Adrenal gland (tissue), 9 donors: ENCODE measurements at regions not wholly inside any gene's neighbourhood (a gene's known extent, or its start where the extent isn't known, plus 50 kb on each side); places are given as distances from the start of the nearest gene placed in this dataset.

Experiments used
- DNase-seq, 7 donors: peaks; one replicate each; pipeline ENCODE4 v3.0.0-alpha.2; 2019 to 2020
- H3K27ac ChIP-seq, 5 donors: fragments of 200-600 bp; sonication (generic) in 4 of 5; 1 replicate in 3 of 5; 2 replicates in 2 of 5; pipeline versions ENCODE4 v1.5.1 to v1.8.0; 2016 to 2020; ENCODE audit warnings: mild to moderate bottlenecking in 1 of 5
- H3K27me3 ChIP-seq: fragments of 200-600 bp; 2 replicates; pipeline ENCODE4 v1.8.0; 2021
- H3K36me3 ChIP-seq, 2 donors: fragments of 200-600 bp; replicated peaks in 1 of 2; 1 replicate in 1 of 2; 2 replicates in 1 of 2; pipeline versions ENCODE4 v1.5.1 to v1.8.0; 2018 to 2022
- H3K4me1 ChIP-seq, 2 donors: fragments of 200-600 bp; replicated peaks in 1 of 2; 1 replicate in 1 of 2; 2 replicates in 1 of 2; pipeline versions ENCODE4 v1.5.1 to v1.8.0; 2018 to 2021
- H3K4me3 ChIP-seq, 4 donors: fragments of 200-600 bp; sonication (generic) in 3 of 4; one replicate each; pipeline ENCODE4 v1.5.1; 2016 to 2018
- H3K9me3 ChIP-seq, 3 donors: fragments of 200-600 bp; sonication (generic) in 1 of 3; replicated peaks in 1 of 3; 1 replicate in 2 of 3; 2 replicates in 1 of 3; pipeline versions ENCODE4 v1.5.1 to v1.8.0; 2016 to 2021
- POLR2A ChIP-seq, 2 donors: fragments of 450-650 bp; IDR thresholded peaks; one replicate each; pipeline ENCODE4 v1.6.1; 2017; ENCODE audit warnings: antibody characterized with exemption in 2 of 2, mild to moderate bottlenecking in 2 of 2, moderate library complexity in 1 of 2
- WGBS, 4 donors: extraction: QIAGEN DNeasy Blood & Tissue Kit in 2 of 4; methylation state at CpG; one replicate each; pipeline versions ENCODE4 v1.1.5 to v1.1.7; 2013 to 2017; 5-methylcytosine and 5-hydroxymethylcytosine counted together
- intact Hi-C, 2 donors: fragments of 100-400 bp; cut with DNase I; formaldehyde crosslinking; loops; one replicate each; pipeline versions ENCODE4 v1.14.1 to v1.15.0; 2022 to 2023
- TF ChIP-seq, protein P1 (sequence below), 6 experiments: fragments of 450-650 bp in 4 of 6; fragments of 200-600 bp in 2 of 6; sonication (generic) in 1 of 6; IDR thresholded peaks; 1 replicate in 5 of 6; 2 replicates in 1 of 6; pipeline versions ENCODE4 v1.5.1 to v1.8.0; 2016 to 2021; ENCODE audit warnings: antibody characterized with exemption in 6 of 6, mild to moderate bottlenecking in 2 of 6, moderate library complexity in 1 of 6
- donor health status: healthy with polysubstance abuse.
- donor health status: Bipolar disorder and iron deficiency.
- donor health status: DM: yes; HTN: yes; CAD: no.
- donor health status: DM: no; HTN: no; CAD: no.
- donor health status: DM: no; HTN: no; CAD: no.

DNA sequence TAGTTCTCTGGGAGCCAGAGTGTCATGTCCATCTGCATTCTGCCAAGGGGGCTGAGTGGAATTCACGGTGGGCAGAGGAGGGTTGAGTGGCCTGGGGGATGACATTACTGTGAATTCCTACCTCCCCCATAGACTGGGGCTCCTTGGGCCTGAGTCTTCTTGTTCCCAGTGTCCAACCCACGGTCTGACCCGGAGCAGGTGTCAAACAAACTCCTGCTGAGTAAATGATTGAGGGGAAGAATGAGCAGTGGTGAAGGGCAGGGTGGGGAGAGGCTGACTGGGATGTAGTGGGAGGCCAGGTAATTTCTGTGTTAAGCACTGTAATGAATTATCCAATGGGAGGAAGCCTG is 597.6 kb downstream of the MATN1 start:
- Histone ChIP-seq H3K27ac (no peak overlapping the region), H3K27me3 (no peaks in the 10 kb centered on the region), H3K4me3 (no peak overlapping the region), H3K4me1 (no peaks in the 10 kb centered on the region), H3K36me3 (no peaks in the 10 kb centered on the region), H3K9me3 (no peaks in the 10 kb centered on the region)
- intact Hi-C loops = no loop called here
- TF ChIP-seq POLR2A (IDR thresholded peaks at IDR 0.05) = no peak
- WGBS, 4 donors = 65 to 78% (median 67%) methylated on average over 3 of the region's 3 CpGs
- DNase-seq = no peak

DNA sequence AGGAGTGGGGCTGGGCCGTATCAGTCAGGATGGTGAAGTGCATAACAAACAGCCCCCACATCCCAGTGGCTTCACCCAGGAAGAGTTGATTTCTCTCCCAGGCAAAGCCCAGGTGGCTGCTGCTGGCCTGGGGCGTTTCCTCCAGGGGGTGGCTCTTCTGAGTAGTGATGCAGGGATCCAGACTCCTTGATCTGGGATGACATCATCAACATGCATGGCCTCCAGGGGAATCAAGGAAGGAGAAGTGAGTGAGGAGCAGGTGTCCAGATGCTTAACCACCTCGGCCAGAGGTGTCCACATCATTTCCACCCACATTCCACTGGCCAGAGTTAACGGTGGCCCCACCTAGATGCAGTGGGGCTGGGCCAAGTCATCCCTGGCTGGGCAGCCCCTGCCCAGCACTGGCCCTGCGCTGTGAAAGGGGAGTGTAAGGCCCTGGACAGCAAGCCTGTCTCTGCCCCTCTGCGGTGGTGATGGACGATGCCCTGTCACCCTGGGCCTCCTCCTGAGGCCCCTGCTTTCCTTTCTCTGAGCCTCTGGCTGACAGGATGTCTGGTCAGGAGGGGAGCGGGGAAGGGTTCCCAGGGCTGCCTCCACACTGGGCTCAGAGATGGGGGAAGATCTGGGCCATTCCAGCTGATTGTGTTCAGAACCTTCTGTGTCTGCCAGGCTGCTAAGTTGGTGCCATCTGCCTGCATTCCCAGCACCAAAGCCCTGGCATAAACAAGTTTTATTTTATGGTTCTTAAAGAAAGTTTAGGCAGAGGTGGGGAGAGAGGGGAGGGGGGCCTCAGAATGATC is 598.2 kb downstream of the MATN1 start:
- Histone ChIP-seq H3K36me3 (no peaks in the 10 kb centered on the region), H3K27ac (no peak overlapping the region), H3K4me3 (no peak overlapping the region), H3K4me1 (no peaks in the 10 kb centered on the region), H3K27me3 (no peaks in the 10 kb centered on the region), H3K9me3 (no peaks in the 10 kb centered on the region)
- 69 to 89% (median 73%) methylated on average over 4 to 8 of the region's 8 CpGs for WGBS, 4 donors
- DNase-seq = no peak
- TF ChIP-seq POLR2A (IDR thresholded peaks at IDR 0.05) = no peak
- TF ChIP-seq, protein P1, sequence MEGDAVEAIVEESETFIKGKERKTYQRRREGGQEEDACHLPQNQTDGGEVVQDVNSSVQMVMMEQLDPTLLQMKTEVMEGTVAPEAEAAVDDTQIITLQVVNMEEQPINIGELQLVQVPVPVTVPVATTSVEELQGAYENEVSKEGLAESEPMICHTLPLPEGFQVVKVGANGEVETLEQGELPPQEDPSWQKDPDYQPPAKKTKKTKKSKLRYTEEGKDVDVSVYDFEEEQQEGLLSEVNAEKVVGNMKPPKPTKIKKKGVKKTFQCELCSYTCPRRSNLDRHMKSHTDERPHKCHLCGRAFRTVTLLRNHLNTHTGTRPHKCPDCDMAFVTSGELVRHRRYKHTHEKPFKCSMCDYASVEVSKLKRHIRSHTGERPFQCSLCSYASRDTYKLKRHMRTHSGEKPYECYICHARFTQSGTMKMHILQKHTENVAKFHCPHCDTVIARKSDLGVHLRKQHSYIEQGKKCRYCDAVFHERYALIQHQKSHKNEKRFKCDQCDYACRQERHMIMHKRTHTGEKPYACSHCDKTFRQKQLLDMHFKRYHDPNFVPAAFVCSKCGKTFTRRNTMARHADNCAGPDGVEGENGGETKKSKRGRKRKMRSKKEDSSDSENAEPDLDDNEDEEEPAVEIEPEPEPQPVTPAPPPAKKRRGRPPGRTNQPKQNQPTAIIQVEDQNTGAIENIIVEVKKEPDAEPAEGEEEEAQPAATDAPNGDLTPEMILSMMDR (IDR thresholded peaks at IDR 0.05) = no peak
- intact Hi-C loops = no loop called here

DNA sequence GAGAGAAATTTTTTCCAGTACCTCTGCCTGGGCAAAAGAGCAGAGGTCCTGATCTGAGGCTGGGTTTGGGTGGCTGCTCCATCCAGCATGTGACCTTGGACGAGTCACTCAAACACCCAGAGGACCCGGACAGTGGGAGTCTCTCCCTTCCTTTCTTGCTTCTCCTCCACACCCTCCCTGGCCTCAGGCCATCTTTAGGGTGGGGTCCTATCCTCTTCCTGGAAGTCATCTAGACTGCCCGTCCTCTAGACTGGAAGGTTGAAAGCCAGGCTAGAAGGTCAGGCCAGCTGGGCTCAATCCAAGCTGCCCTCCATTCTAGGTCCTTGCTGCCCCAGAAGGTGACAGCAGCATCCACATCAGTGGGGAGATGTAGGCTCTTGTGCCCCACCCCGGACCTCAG is 599.5 kb downstream of the MATN1 start:
- Histone ChIP-seq H3K36me3 (no peaks in the 10 kb centered on the region), H3K27me3 (no peaks in the 10 kb centered on the region), H3K27ac (no peak overlapping the region), H3K4me1 (no peaks in the 10 kb centered on the region), H3K4me3 (no peak overlapping the region), H3K9me3 (no peaks in the 10 kb centered on the region)
- TF ChIP-seq, protein P1 (IDR thresholded peaks at IDR 0.05) = no peak
- no peak for TF ChIP-seq POLR2A (IDR thresholded peaks at IDR 0.05)
- 30 to 53% (median 47%) methylated on average over 3 to 4 of the region's 4 CpGs; no CpG with 5 or more reads in 1 of the 4 donors for WGBS, 4 donors
- intact Hi-C loops = no loop called here
- peak in 1 of 7 donors; percentile 17 for DNase-seq

DNA sequence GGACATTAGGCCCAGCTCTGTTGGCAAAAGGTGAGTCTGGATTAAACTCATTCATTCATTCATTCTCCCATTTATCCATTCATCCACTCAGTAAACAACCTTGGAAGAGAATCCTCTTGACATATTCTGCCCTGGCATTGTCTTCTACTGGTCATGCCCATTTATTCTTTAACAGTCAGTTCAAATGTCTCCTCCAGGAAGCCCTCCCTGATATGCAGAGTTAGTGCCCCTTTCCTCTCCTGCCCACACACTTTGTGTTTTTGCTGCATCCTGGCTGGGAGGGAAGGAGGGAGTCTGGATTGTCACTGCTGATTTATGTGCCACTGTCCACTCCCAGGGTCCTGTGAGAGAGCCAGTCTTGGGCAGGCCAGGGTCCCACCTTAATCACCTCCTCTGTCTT is 600.3 kb downstream of the MATN1 start:
- Histone ChIP-seq H3K27ac (no peak overlapping the region), H3K27me3 (no peaks in the 10 kb centered on the region), H3K4me1 (no peaks in the 10 kb centered on the region), H3K36me3 (no peaks in the 10 kb centered on the region), H3K9me3 (no peaks in the 10 kb centered on the region), H3K4me3 (no peak overlapping the region)
- no peak for DNase-seq
- TF ChIP-seq POLR2A (IDR thresholded peaks at IDR 0.05) = no peak
- TF ChIP-seq, protein P1 (IDR thresholded peaks at IDR 0.05) = no peak
- intact Hi-C loops = no loop called here
